Tibial nerve (tissue), 4 donors: ENCODE measurements at regions not wholly inside any gene's neighbourhood (a gene's known extent, or its start where the extent isn't known, plus 50 kb on each side); places are given as distances from the start of the nearest gene placed in this dataset.

Experiments
- DNase-seq, 2 donors: peaks; one replicate each; pipeline ENCODE4 v3.0.0-alpha.2; 2019; ENCODE audit warnings: low spot score in 2 of 2
- H3K27ac ChIP-seq, 4 donors: fragments of 200-600 bp; sonication (generic) in 3 of 4; one replicate each; pipeline ENCODE4 v1.5.1; 2017 to 2019; ENCODE audit warnings: mild to moderate bottlenecking in 1 of 4
- H3K27me3 ChIP-seq, 2 donors: fragments of 200-600 bp; sonication (generic) in 1 of 2; one replicate each; pipeline versions ENCODE4 v1.5.1 to v1.6.0; 2017 to 2019
- H3K36me3 ChIP-seq, 3 donors: fragments of 200-600 bp; sonication (generic); one replicate each; pipeline ENCODE4 v1.5.1; 2018 to 2019
- H3K4me1 ChIP-seq, 4 donors: fragments of 200-600 bp; sonication (generic) in 3 of 4; one replicate each; pipeline ENCODE4 v1.5.1; 2017 to 2019
- H3K4me3 ChIP-seq, 4 donors: fragments of 200-600 bp; sonication (generic) in 3 of 4; one replicate each; pipeline ENCODE4 v1.5.1; 2017 to 2019; ENCODE audit warnings: mild to moderate bottlenecking in 1 of 4, moderate library complexity in 1 of 4
- H3K9me3 ChIP-seq, 4 donors: fragments of 200-600 bp; sonication (generic) in 3 of 4; one replicate each; pipeline ENCODE4 v1.5.1; 2017 to 2019
- CTCF ChIP-seq, 5 experiments: fragments of 200-600 bp in 3 of 5; fragments of 450-650 bp in 2 of 5; sonication (generic) in 3 of 5; IDR thresholded peaks; one replicate each; pipeline ENCODE4 v1.5.1; 2016 to 2019; ENCODE audit warnings: antibody characterized with exemption in 5 of 5, mild to moderate bottlenecking in 3 of 5, moderate library complexity in 2 of 5
- EP300 ChIP-seq, 2 donors: sonication (generic); formaldehyde crosslinking; IDR thresholded peaks; one replicate each; pipeline ENCODE4 v1.6.1; 2017; ENCODE audit warnings: antibody characterized with exemption in 2 of 2, mild to moderate bottlenecking in 1 of 2
- POLR2A ChIP-seq, 2 donors: fragments of 450-650 bp; IDR thresholded peaks; one replicate each; pipeline ENCODE4 v1.6.1; 2017; ENCODE audit warnings: antibody characterized with exemption in 2 of 2, mild to moderate bottlenecking in 2 of 2, moderate library complexity in 2 of 2
- WGBS, 2 donors: methylation state at CpG; one replicate each; pipeline ENCODE4 v1.1.5; 2018; 5-methylcytosine and 5-hydroxymethylcytosine counted together

GRCh38 chr1:98453066-98453465 lies 208.5 kb upstream of the SNX7 start:
- Histone ChIP-seq H3K36me3 (no peaks in the 10 kb centered on the region), H3K4me3 (no peak overlapping the region), H3K4me1 (no peaks in the 10 kb centered on the region), H3K9me3 (peaks cover 0 to under 1% (median 0%) of the 10 kb centered on the region in 4 donors), H3K27me3 (no peaks in the 10 kb centered on the region), H3K27ac (no peak overlapping the region)
- no peak for DNase-seq
- TF ChIP-seq POLR2A (IDR thresholded peaks at IDR 0.05) (no peak), CTCF (IDR thresholded peaks at IDR 0.05) (no peak), EP300 (IDR thresholded peaks at IDR 0.05) (no peak)
- WGBS, 2 donors, result 71 to 81% methylated on average over 1 of the region's 1 CpG

GRCh38 chr1:98452162-98452561 lies 209.4 kb upstream of the SNX7 start:
- no peaks in the 10 kb centered on the region for H3K27me3 ChIP-seq
- no peak overlapping the region for H3K4me3 ChIP-seq
- no peaks in the 10 kb centered on the region for H3K4me1 ChIP-seq
- peaks cover 0 to 8% (median 2%) of the 10 kb centered on the region in 4 donors for H3K9me3 ChIP-seq
- H3K36me3 ChIP-seq, result no peaks in the 10 kb centered on the region
- no peak for DNase-seq
- 51 to 59% methylated on average over 2 of the region's 2 CpGs for WGBS, 2 donors
- no peak overlapping the region for H3K27ac ChIP-seq
- TF ChIP-seq EP300 (IDR thresholded peaks at IDR 0.05) (no peak), POLR2A (IDR thresholded peaks at IDR 0.05) (no peak), CTCF (IDR thresholded peaks at IDR 0.05) (no peak)

GRCh38 chr1:98441281-98441680 lies 220.2 kb upstream of the SNX7 start:
- 90 to 96% methylated on average over 1 of the region's 1 CpG for WGBS, 2 donors
- no peak overlapping the region for H3K27ac ChIP-seq
- H3K9me3 ChIP-seq, result no peaks in the 10 kb centered on the region
- H3K4me1 ChIP-seq, result no peaks in the 10 kb centered on the region
- DNase-seq, result no peak
- TF ChIP-seq CTCF (IDR thresholded peaks at IDR 0.05), result no peak
- no peak for TF ChIP-seq EP300 (IDR thresholded peaks at IDR 0.05)
- no peak for TF ChIP-seq POLR2A (IDR thresholded peaks at IDR 0.05)
- H3K36me3 ChIP-seq, result no peaks in the 10 kb centered on the region
- no peak overlapping the region for H3K4me3 ChIP-seq
- H3K27me3 ChIP-seq, result no peaks in the 10 kb centered on the region

- Histone ChIP-seq H3K4me1 (no peaks in the 10 kb centered on the region), H3K36me3 (no peaks in the 10 kb centered on the region), H3K9me3 (no peaks in the 10 kb centered on the region), H3K27me3 (no peaks in the 10 kb centered on the region), H3K4me3 (no peak overlapping the region), H3K27ac (no peak overlapping the region)
- WGBS, 2 donors, result 80 to 86% methylated on average over 2 of the region's 2 CpGs
- no peak for DNase-seq
- TF ChIP-seq EP300 (IDR thresholded peaks at IDR 0.05), result no peak
- no peak for TF ChIP-seq POLR2A (IDR thresholded peaks at IDR 0.05)
- no peak for TF ChIP-seq CTCF (IDR thresholded peaks at IDR 0.05)
Observed at GRCh38 chr1:98439471-98439870, 222.1 kb upstream of the SNX7 start.

GRCh38 chr1:98437540-98437939 lies 224.0 kb upstream of the SNX7 start:
- no peak for TF ChIP-seq POLR2A (IDR thresholded peaks at IDR 0.05)
- no peak for TF ChIP-seq CTCF (IDR thresholded peaks at IDR 0.05)
- TF ChIP-seq EP300 (IDR thresholded peaks at IDR 0.05), result no peak
- DNase-seq, result no peak

More at GRCh38 chr1:98437540-98437939, 224.0 kb upstream of the SNX7 start:
- Histone ChIP-seq H3K27ac (no peak overlapping the region), H3K36me3 (no peaks in the 10 kb centered on the region), H3K9me3 (no peaks in the 10 kb centered on the region), H3K4me1 (no peaks in the 10 kb centered on the region), H3K4me3 (no peak overlapping the region), H3K27me3 (no peaks in the 10 kb centered on the region)
